OCI-LY1 (cell line): ENCODE measurements at regions not wholly inside any gene's neighbourhood (a gene's known extent, or its start where the extent isn't known, plus 50 kb on each side); places are given as distances from the start of the nearest gene placed in this dataset.

ENCODE experiments used
- H2AFZ ChIP-seq: fragments of 200-600 bp; sonication (generic), shearing (Covaris generic); 2 replicates; pipeline ENCODE4 v1.6.0; 2014; ENCODE audit warnings: antibody characterized with exemption, mild to moderate bottlenecking, low read length
- H3F3A ChIP-seq: fragments of 200-600 bp; sonication (generic), shearing (Covaris generic); 2 replicates; pipeline ENCODE4 v1.6.0; 2014; ENCODE audit warnings: mild to moderate bottlenecking, antibody characterized with exemption, low read length, moderate library complexity; ENCODE audit not compliant: insufficient read depth
- H3K27ac ChIP-seq: fragments of 200-600 bp; sonication (generic); 2 replicates; pipeline ENCODE4 v1.5.1; 2014; ENCODE audit warnings: low read length, mixed run types, mild to moderate bottlenecking, low read depth; ENCODE audit not compliant: poor library complexity, severe bottlenecking
- H3K27me3 ChIP-seq: fragments of 200-600 bp; sonication (generic); 2 replicates; pipeline ENCODE4 v1.6.0; 2014; ENCODE audit warnings: antibody characterized with exemption, mild to moderate bottlenecking, low read length, moderate library complexity; ENCODE audit not compliant: insufficient read depth
- H3K36me3 ChIP-seq: fragments of 200-600 bp; sonication (generic); 2 replicates; pipeline ENCODE4 v1.6.1; 2014; ENCODE audit warnings: mild to moderate bottlenecking, antibody characterized with exemption, low read length, moderate library complexity, mixed read lengths; ENCODE audit not compliant: insufficient read depth
- H3K4me1 ChIP-seq: fragments of 200-600 bp; sonication (generic); 2 replicates; pipeline ENCODE4 v1.5.1; 2014; ENCODE audit warnings: mild to moderate bottlenecking, low read length, moderate library complexity; ENCODE audit not compliant: insufficient read depth, severe bottlenecking
- H3K4me2 ChIP-seq: fragments of 200-600 bp; sonication (generic), shearing (Covaris generic); 2 replicates; pipeline ENCODE4 v1.6.1; 2014; ENCODE audit warnings: low read length
- H3K4me3 ChIP-seq: fragments of 200-600 bp; sonication (generic); 2 replicates; pipeline ENCODE4 v1.5.1; 2014; ENCODE audit warnings: low read length, low read depth, mild to moderate bottlenecking, mixed read lengths; ENCODE audit not compliant: poor library complexity, severe bottlenecking
- H3K79me2 ChIP-seq: fragments of 200-600 bp; shearing (Covaris generic); 2 replicates; pipeline ENCODE4 v1.6.1; 2016; ENCODE audit warnings: mixed run types, low read length, mixed read lengths; ENCODE audit not compliant: insufficient read depth
- H3K9ac ChIP-seq: fragments of 200-600 bp; sonication (generic), shearing (Covaris generic); 2 replicates; pipeline ENCODE4 v1.6.1; 2014; ENCODE audit warnings: mild to moderate bottlenecking, low read length, mixed read lengths
- H3K9me2 ChIP-seq: fragments of 200-600 bp; sonication (generic), shearing (Covaris generic); 2 replicates; pipeline ENCODE4 v1.6.1; 2014; ENCODE audit warnings: low read depth, mild to moderate bottlenecking, low read length, mixed read lengths
- H3K9me3 ChIP-seq: fragments of 200-600 bp; shearing (Covaris generic); 2 replicates; pipeline ENCODE4 v1.6.1; 2014; ENCODE audit warnings: low read length, mixed read lengths
- H4K20me1 ChIP-seq: fragments of 200-600 bp; sonication (generic), shearing (Covaris generic); 2 replicates; pipeline ENCODE4 v1.6.0; 2016; ENCODE audit warnings: mild to moderate bottlenecking, low read length; ENCODE audit not compliant: insufficient read depth
- EZH2 ChIP-seq: fragments of 200-600 bp; sonication (generic), shearing (Covaris generic); IDR thresholded peaks from 2 replicates; pipeline ENCODE4 v1.8.0; 2017; ENCODE audit warnings: borderline replicate concordance, mixed run types, mild to moderate bottlenecking, antibody characterized with exemption, low read length, moderate library complexity, mixed read lengths
- TF ChIP-seq, protein P1 (sequence below): fragments of 200-600 bp; sonication (generic), shearing (Covaris generic); IDR thresholded peaks from 2 replicates; pipeline ENCODE4 v1.5.1; 2017; ENCODE audit warnings: mild to moderate bottlenecking, antibody characterized with exemption, low read length, moderate library complexity, mixed read lengths

DNA sequence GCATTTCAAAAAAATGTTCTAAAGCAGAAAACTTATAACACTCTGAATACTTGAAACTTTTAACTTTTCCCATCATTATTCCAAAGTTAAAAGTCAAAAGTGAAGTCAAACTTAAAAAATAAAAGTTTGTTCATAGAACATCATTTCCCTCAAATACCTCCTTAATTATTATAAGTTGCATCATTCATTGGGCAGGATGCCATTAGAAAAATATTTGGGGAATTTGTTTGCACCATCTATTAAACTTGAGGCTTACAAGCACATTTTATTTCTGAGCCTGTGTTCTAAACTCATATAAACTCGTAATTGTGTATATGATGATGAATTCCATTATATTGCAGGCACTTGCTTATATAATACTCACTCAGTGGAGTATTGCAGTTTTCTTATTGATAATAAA is 588.0 kb upstream of the NRXN1 start:
- Histone ChIP-seq H3K36me3 (no peaks in the 10 kb centered on the region), H3K27ac (no peak overlapping the region), H2AFZ (no peak overlapping the region), H3K9me2 (no peaks in the 10 kb centered on the region), H3K4me2 (no peak overlapping the region), H3K4me1 (no peaks in the 10 kb centered on the region), H3K27me3 (no peaks in the 10 kb centered on the region), H3K9me3 (no peaks in the 10 kb centered on the region), H3K79me2 (no peaks in the 10 kb centered on the region), H3F3A (no peaks in the 10 kb centered on the region), H4K20me1 (no peaks in the 10 kb centered on the region), H3K9ac (no peak overlapping the region), H3K4me3 (no peak overlapping the region)
- no peak for TF ChIP-seq EZH2
- TF ChIP-seq, protein P1, sequence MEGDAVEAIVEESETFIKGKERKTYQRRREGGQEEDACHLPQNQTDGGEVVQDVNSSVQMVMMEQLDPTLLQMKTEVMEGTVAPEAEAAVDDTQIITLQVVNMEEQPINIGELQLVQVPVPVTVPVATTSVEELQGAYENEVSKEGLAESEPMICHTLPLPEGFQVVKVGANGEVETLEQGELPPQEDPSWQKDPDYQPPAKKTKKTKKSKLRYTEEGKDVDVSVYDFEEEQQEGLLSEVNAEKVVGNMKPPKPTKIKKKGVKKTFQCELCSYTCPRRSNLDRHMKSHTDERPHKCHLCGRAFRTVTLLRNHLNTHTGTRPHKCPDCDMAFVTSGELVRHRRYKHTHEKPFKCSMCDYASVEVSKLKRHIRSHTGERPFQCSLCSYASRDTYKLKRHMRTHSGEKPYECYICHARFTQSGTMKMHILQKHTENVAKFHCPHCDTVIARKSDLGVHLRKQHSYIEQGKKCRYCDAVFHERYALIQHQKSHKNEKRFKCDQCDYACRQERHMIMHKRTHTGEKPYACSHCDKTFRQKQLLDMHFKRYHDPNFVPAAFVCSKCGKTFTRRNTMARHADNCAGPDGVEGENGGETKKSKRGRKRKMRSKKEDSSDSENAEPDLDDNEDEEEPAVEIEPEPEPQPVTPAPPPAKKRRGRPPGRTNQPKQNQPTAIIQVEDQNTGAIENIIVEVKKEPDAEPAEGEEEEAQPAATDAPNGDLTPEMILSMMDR: no peak

DNA sequence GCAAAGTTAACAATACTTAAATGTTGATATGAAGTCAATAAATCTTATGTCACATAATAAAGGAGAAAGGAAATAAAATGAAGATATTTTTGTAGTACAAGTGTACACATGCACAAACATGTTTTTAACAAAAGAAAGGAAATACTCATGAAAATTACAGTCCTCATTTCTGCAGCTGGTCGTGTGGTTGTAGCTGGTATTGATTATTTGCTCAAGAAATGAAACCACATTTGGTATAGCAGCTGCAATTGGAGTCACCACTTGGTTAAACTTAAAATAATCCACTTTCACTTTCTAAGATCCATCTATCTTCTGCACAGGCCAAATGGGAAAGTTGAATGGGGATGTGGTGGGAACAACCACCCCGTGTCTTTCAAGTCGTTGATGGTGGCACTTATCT is 580.5 kb upstream of the NRXN1 start:
- Histone ChIP-seq H2AFZ (no peak overlapping the region), H3K27me3 (no peaks in the 10 kb centered on the region), H3K27ac (no peak overlapping the region), H3K4me3 (no peak overlapping the region), H3K36me3 (no peaks in the 10 kb centered on the region), H3K79me2 (no peaks in the 10 kb centered on the region), H3K9me3 (0 out of 2 replicates have a peak, but pooled peaks cover 3% of the 10 kb centered on the region), H3F3A (no peaks in the 10 kb centered on the region), H3K9me2 (no peaks in the 10 kb centered on the region), H3K9ac (no peak overlapping the region), H4K20me1 (no peaks in the 10 kb centered on the region), H3K4me2 (no peak overlapping the region), H3K4me1 (no peaks in the 10 kb centered on the region)
- TF ChIP-seq, protein P1: no peak
- TF ChIP-seq EZH2: no peak

DNA sequence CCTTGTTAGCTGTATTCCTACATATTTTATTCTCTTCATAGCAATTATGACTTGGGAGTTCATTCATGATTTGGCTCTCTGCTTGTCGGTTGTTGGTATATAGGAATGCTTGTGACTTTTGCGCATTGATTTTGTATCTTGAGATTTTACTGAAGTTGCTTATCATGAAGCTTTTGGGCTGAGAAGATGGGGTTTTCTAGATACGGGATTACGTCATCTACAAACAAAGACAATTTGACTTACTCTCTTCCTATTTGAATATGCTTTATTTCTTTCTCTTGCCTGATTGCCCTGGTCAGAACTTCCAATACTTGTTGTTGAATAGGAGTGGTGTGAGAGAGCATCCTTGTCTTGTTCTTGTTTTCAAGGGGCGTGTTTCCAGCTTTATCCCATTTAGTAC is 569.8 kb upstream of the NRXN1 start:
- Histone ChIP-seq H2AFZ (no peak overlapping the region), H3K9me2 (no peaks in the 10 kb centered on the region), H4K20me1 (no peaks in the 10 kb centered on the region), H3K4me1 (no peaks in the 10 kb centered on the region), H3K4me3 (no peak overlapping the region), H3K4me2 (no peak overlapping the region), H3F3A (no peaks in the 10 kb centered on the region), H3K9me3 (no peaks in the 10 kb centered on the region), H3K79me2 (no peaks in the 10 kb centered on the region), H3K9ac (no peak overlapping the region), H3K27ac (no peak overlapping the region), H3K27me3 (no peaks in the 10 kb centered on the region), H3K36me3 (no peaks in the 10 kb centered on the region)
- TF ChIP-seq, protein P1: no peak
- no peak for TF ChIP-seq EZH2
